ENCODE measurements at regions not wholly inside any gene's neighbourhood (a gene's known extent, or its start where the extent isn't known, plus 50 kb on each side); places are given as distances from the start of the nearest gene placed in this dataset.

GRCh38 chr7:121572615-121573014 lies 176.5 kb upstream of the FAM3C start:
- no peak overlapping the region for H3K27ac ChIP-seq (ENCODE audit: low read depth, low read length, severe bottlenecking)
- 92 to 98% methylated on average over 2 to 6 of the region's 7 CpGs for WGBS, 2 experiments (ENCODE audit: insufficient coverage in 2 of 2)
- no peak overlapping the region for H3K4me3 ChIP-seq (ENCODE audit: extremely low read depth, insufficient read depth, low read length, poor library complexity, severe bottlenecking)
- H3K4me1 ChIP-seq (ENCODE audit: control insufficient read depth, insufficient read depth, low read length, poor library complexity, severe bottlenecking): peaks cover 12% of the 10 kb centered on the region
- no peaks in the 10 kb centered on the region for H3K9me3 ChIP-seq (ENCODE audit: control insufficient read depth, low read length)
- no peaks in the 10 kb centered on the region for H3K36me3 ChIP-seq (ENCODE audit: control insufficient read depth, insufficient read depth, low read length)

GRCh38 chr7:121570365-121570764 lies 174.3 kb upstream of the FAM3C start:
- Histone ChIP-seq H3K36me3 (ENCODE audit: control insufficient read depth, insufficient read depth, low read length) (no peaks in the 10 kb centered on the region), H3K4me1 (ENCODE audit: control insufficient read depth, insufficient read depth, low read length, poor library complexity, severe bottlenecking) (peaks cover 12% of the 10 kb centered on the region), H3K4me3 (ENCODE audit: extremely low read depth, insufficient read depth, low read length, poor library complexity, severe bottlenecking) (no peak overlapping the region), H3K9me3 (ENCODE audit: control insufficient read depth, low read length) (no peaks in the 10 kb centered on the region), H3K27ac (ENCODE audit: low read depth, low read length, severe bottlenecking) (no peak overlapping the region)
- 100% methylated on average over 2 of the region's 3 CpGs for WGBS, 2 experiments (ENCODE audit: insufficient coverage in 2 of 2)

- Histone ChIP-seq H3K27ac (ENCODE audit: low read depth, low read length, severe bottlenecking) (no peak overlapping the region), H3K9me3 (ENCODE audit: control insufficient read depth, low read length) (no peaks in the 10 kb centered on the region), H3K4me1 (ENCODE audit: control insufficient read depth, insufficient read depth, low read length, poor library complexity, severe bottlenecking) (no peaks in the 10 kb centered on the region), H3K4me3 (ENCODE audit: extremely low read depth, insufficient read depth, low read length, poor library complexity, severe bottlenecking) (no peak overlapping the region), H3K36me3 (ENCODE audit: control insufficient read depth, insufficient read depth, low read length) (no peaks in the 10 kb centered on the region)
- WGBS, 2 experiments (ENCODE audit: insufficient coverage in 2 of 2): no CpG with 5 or more reads among the region's 1 CpG
These were observed 167.1 kb upstream of the FAM3C start for GRCh38 chr7:121563177-121563576.

- no peaks in the 10 kb centered on the region for H3K36me3 ChIP-seq (ENCODE audit: control insufficient read depth, insufficient read depth, low read length)
- no peaks in the 10 kb centered on the region for H3K9me3 ChIP-seq (ENCODE audit: control insufficient read depth, low read length)
- H3K4me1 ChIP-seq (ENCODE audit: control insufficient read depth, insufficient read depth, low read length, poor library complexity, severe bottlenecking): no peaks in the 10 kb centered on the region
- WGBS, 2 experiments (ENCODE audit: insufficient coverage in 2 of 2): no CpG with 5 or more reads among the region's 1 CpG
- no peak overlapping the region for H3K4me3 ChIP-seq (ENCODE audit: extremely low read depth, insufficient read depth, low read length, poor library complexity, severe bottlenecking)
- no peak overlapping the region for H3K27ac ChIP-seq (ENCODE audit: low read depth, low read length, severe bottlenecking)
These were observed 166.2 kb upstream of the FAM3C start for GRCh38 chr7:121562259-121562658.

GRCh38 chr7:121561717-121562116 lies 165.6 kb upstream of the FAM3C start:
- Histone ChIP-seq H3K4me1 (ENCODE audit: control insufficient read depth, insufficient read depth, low read length, poor library complexity, severe bottlenecking) (no peaks in the 10 kb centered on the region), H3K36me3 (ENCODE audit: control insufficient read depth, insufficient read depth, low read length) (no peaks in the 10 kb centered on the region)
- WGBS, 2 experiments (ENCODE audit: insufficient coverage in 2 of 2): no CpG with 5 or more reads among the region's 1 CpG

GRCh38 chr7:121560267-121560990 lies 164.3 kb upstream of the FAM3C start:
- H3K27ac ChIP-seq (ENCODE audit: low read depth, low read length, severe bottlenecking): no peak overlapping the region
- no peaks in the 10 kb centered on the region for H3K9me3 ChIP-seq (ENCODE audit: control insufficient read depth, low read length)
- no peak overlapping the region for H3K4me3 ChIP-seq (ENCODE audit: extremely low read depth, insufficient read depth, low read length, poor library complexity, severe bottlenecking)
- no peaks in the 10 kb centered on the region for H3K36me3 ChIP-seq (ENCODE audit: control insufficient read depth, insufficient read depth, low read length)
- WGBS, 2 experiments (ENCODE audit: insufficient coverage in 2 of 2): 86% methylated on average over 1 of the region's 3 CpGs; no CpG with 5 or more reads in 1 of the 2 experiments
- H3K4me1 ChIP-seq (ENCODE audit: control insufficient read depth, insufficient read depth, low read length, poor library complexity, severe bottlenecking): no peaks in the 10 kb centered on the region

More at GRCh38 chr7:121561717-121562116, 165.6 kb upstream of the FAM3C start:
- no peak overlapping the region for H3K27ac ChIP-seq (ENCODE audit: low read depth, low read length, severe bottlenecking)
- no peaks in the 10 kb centered on the region for H3K9me3 ChIP-seq (ENCODE audit: control insufficient read depth, low read length)
- no peak overlapping the region for H3K4me3 ChIP-seq (ENCODE audit: extremely low read depth, insufficient read depth, low read length, poor library complexity, severe bottlenecking)

- H3K4me1 ChIP-seq (ENCODE audit: control insufficient read depth, insufficient read depth, low read length, poor library complexity, severe bottlenecking): no peaks in the 10 kb centered on the region
- no peak overlapping the region for H3K4me3 ChIP-seq (ENCODE audit: extremely low read depth, insufficient read depth, low read length, poor library complexity, severe bottlenecking)
- WGBS, 2 experiments (ENCODE audit: insufficient coverage in 2 of 2): 60 to 82% methylated on average over 1 to 2 of the region's 2 CpGs
- H3K36me3 ChIP-seq (ENCODE audit: control insufficient read depth, insufficient read depth, low read length): no peaks in the 10 kb centered on the region
- H3K9me3 ChIP-seq (ENCODE audit: control insufficient read depth, low read length): no peaks in the 10 kb centered on the region
- no peak overlapping the region for H3K27ac ChIP-seq (ENCODE audit: low read depth, low read length, severe bottlenecking)
These were observed 162.2 kb upstream of the FAM3C start for GRCh38 chr7:121558288-121558687.

GRCh38 chr7:121557034-121557892 lies 161.2 kb upstream of the FAM3C start:
- 100% methylated on average over 1 of the region's 4 CpGs; no CpG with 5 or more reads in 1 of the 2 experiments for WGBS, 2 experiments (ENCODE audit: insufficient coverage in 2 of 2)
- no peaks in the 10 kb centered on the region for H3K36me3 ChIP-seq (ENCODE audit: control insufficient read depth, insufficient read depth, low read length)
- H3K4me3 ChIP-seq (ENCODE audit: extremely low read depth, insufficient read depth, low read length, poor library complexity, severe bottlenecking): no peak overlapping the region

GRCh38 chr7:121555558-121555957 lies 159.4 kb upstream of the FAM3C start:
- 83% methylated on average over 1 of the region's 3 CpGs; no CpG with 5 or more reads in 1 of the 2 experiments for WGBS, 2 experiments (ENCODE audit: insufficient coverage in 2 of 2)
- Histone ChIP-seq H3K36me3 (ENCODE audit: control insufficient read depth, insufficient read depth, low read length) (no peaks in the 10 kb centered on the region), H3K9me3 (ENCODE audit: control insufficient read depth, low read length) (no peaks in the 10 kb centered on the region), H3K4me3 (ENCODE audit: extremely low read depth, insufficient read depth, low read length, poor library complexity, severe bottlenecking) (no peak overlapping the region), H3K4me1 (ENCODE audit: control insufficient read depth, insufficient read depth, low read length, poor library complexity, severe bottlenecking) (no peaks in the 10 kb centered on the region), H3K27ac (ENCODE audit: low read depth, low read length, severe bottlenecking) (no peak overlapping the region)

More at GRCh38 chr7:121557034-121557892, 161.2 kb upstream of the FAM3C start:
- no peaks in the 10 kb centered on the region for H3K4me1 ChIP-seq (ENCODE audit: control insufficient read depth, insufficient read depth, low read length, poor library complexity, severe bottlenecking)
- no peak overlapping the region for H3K27ac ChIP-seq (ENCODE audit: low read depth, low read length, severe bottlenecking)
- no peaks in the 10 kb centered on the region for H3K9me3 ChIP-seq (ENCODE audit: control insufficient read depth, low read length)

GRCh38 chr7:121547544-121548092 lies 151.5 kb upstream of the FAM3C start:
- Histone ChIP-seq H3K4me1 (ENCODE audit: control insufficient read depth, insufficient read depth, low read length, poor library complexity, severe bottlenecking) (peaks cover 17% of the 10 kb centered on the region), H3K4me3 (ENCODE audit: extremely low read depth, insufficient read depth, low read length, poor library complexity, severe bottlenecking) (no peak overlapping the region)

More at GRCh38 chr7:121547544-121548092, 151.5 kb upstream of the FAM3C start:
- H3K36me3 ChIP-seq (ENCODE audit: control insufficient read depth, insufficient read depth, low read length): no peaks in the 10 kb centered on the region
- no CpG with 5 or more reads among the region's 3 CpGs for WGBS, 2 experiments (ENCODE audit: insufficient coverage in 2 of 2)
- peaks cover 16% of the 10 kb centered on the region for H3K9me3 ChIP-seq (ENCODE audit: control insufficient read depth, low read length)
- H3K27ac ChIP-seq (ENCODE audit: low read depth, low read length, severe bottlenecking): no peak overlapping the region

Measured in mesodermal cell (in vitro differentiated cells).